ENCODE measurements at regions not wholly inside any gene's neighbourhood (a gene's known extent, or its start where the extent isn't known, plus 50 kb on each side); places are given as distances from the start of the nearest gene placed in this dataset.

- Histone ChIP-seq H3K4ac (replicated peaks; ENCODE audit: insufficient read length, low read depth, low read length) (no peak overlapping the region), H3K23me2 (ENCODE audit: low read depth, low read length) (no peaks in the 10 kb centered on the region), H4K20me1 (replicated peaks in 1 of 2; ENCODE audit: control insufficient read depth in 1 of 2, insufficient read depth in 2 of 2, low read length in 2 of 2) (no peaks in the 10 kb centered on the region), H2BK120ac (replicated peaks; ENCODE audit: low read depth, low read length) (no peak overlapping the region), H2BK12ac (ENCODE audit: low read depth, low read length) (no peak overlapping the region), H3K14ac (ENCODE audit: insufficient read length) (no peak overlapping the region), H3K4me2 (ENCODE audit: insufficient read depth in 1 of 2, low read depth in 2 of 2, low read length in 2 of 2) (no peak overlapping the region), H3K9ac (replicated peaks in 1 of 4; ENCODE audit: extremely low read depth in 1 of 4, low read depth in 3 of 4, low read length in 3 of 4) (no peak overlapping the region), H3K4me1 (replicated peaks in 1 of 4; ENCODE audit: control insufficient read depth in 3 of 4, insufficient read depth in 4 of 4, low read length in 3 of 4) (no peaks in the 10 kb centered on the region), H2BK5ac (ENCODE audit: low read depth, low read length) (no peak overlapping the region), H2BK20ac (ENCODE audit: low read length) (no peak overlapping the region), H3K79me1 (ENCODE audit: low read depth, low read length) (no peaks in the 10 kb centered on the region), H3K9me3 (ENCODE audit: insufficient read depth in 2 of 2, low read depth in 1 of 2, low read length in 1 of 2) (no peaks in the 10 kb centered on the region), H3K27me3 (replicated peaks in 1 of 4; ENCODE audit: control insufficient read depth in 3 of 4, extremely low read depth in 1 of 4, insufficient read depth in 3 of 4, low read length in 3 of 4) (no peaks in the 10 kb centered on the region), H4K8ac (ENCODE audit: extremely low read depth, insufficient read depth, low read length) (no peak overlapping the region), H3K18ac (ENCODE audit: extremely low read depth, low read length) (no peak overlapping the region), H3K27ac (ENCODE audit: low read depth, low read length) (no peak overlapping the region), H3K56ac (replicated peaks; ENCODE audit: insufficient read length, low read depth, low read length) (no peak overlapping the region), H4K5ac (ENCODE audit: insufficient read length, low read depth, low read length) (no peak overlapping the region), H2AK5ac (ENCODE audit: low read depth, low read length) (no peak overlapping the region), H3K79me2 (ENCODE audit: control insufficient read depth in 1 of 2, insufficient read depth in 2 of 2, low read length in 2 of 2) (no peaks in the 10 kb centered on the region), H3K36me3 (ENCODE audit: control insufficient read depth in 2 of 4, insufficient read depth in 4 of 4, low read length in 3 of 4) (no peaks in the 10 kb centered on the region), H2AFZ (ENCODE audit: low read length) (no peak overlapping the region), H3K23ac (ENCODE audit: insufficient read length) (no peak overlapping the region), H3K4me3 (ENCODE audit: extremely low read depth in 1 of 4, insufficient read depth in 2 of 4, low read depth in 3 of 4, low read length in 4 of 4) (no peak overlapping the region), H4K91ac (replicated peaks; ENCODE audit: insufficient read length, low read length) (no peak overlapping the region), H2BK15ac (ENCODE audit: low read length) (no peak overlapping the region)
- ChIA-PET CTCF (ENCODE audit: partially characterized antibody) (no interaction called here), POLR2A (ENCODE audit: partially characterized antibody) (no interaction called here)
- WGBS, 2 experiments (ENCODE audit: extremely low coverage in 1 of 2, insufficient coverage in 1 of 2, insufficient read length in 1 of 2, insufficient replicate concordance in 2 of 2, low coverage in 1 of 2, low lambda C conversion rate in 2 of 2, missing lambda C conversion rate in 1 of 2) = 91% methylated on average over 4 of the region's 4 CpGs; no CpG with 5 or more reads in 1 of the 2 experiments
- TF ChIP-seq CTBP2 (IDR thresholded peaks at IDR 0.05; ENCODE audit: borderline replicate concordance, insufficient read depth, insufficient read length, low read length) (no peak), GTF2F1 (IDR thresholded peaks at IDR 0.05; ENCODE audit: borderline replicate concordance, low read depth, low read length) (no peak), BACH1 (IDR thresholded peaks at IDR 0.05; ENCODE audit: low read length) (no peak), HDAC6 (IDR thresholded peaks at IDR 0.05; ENCODE audit: low read depth, low read length) (no peak), TEAD4 (IDR thresholded peaks at IDR 0.05; ENCODE audit: low read depth, low read length) (no peak), MAFK (IDR thresholded peaks at IDR 0.05; ENCODE audit: low read depth, low read length) (no peak), ASH2L (IDR thresholded peaks at IDR 0.05; ENCODE audit: low read length) (no peak), RFX5 (IDR thresholded peaks at IDR 0.05; ENCODE audit: borderline replicate concordance, low read depth, low read length) (no peak)
- no peak for FAIRE-seq
- DNase-seq (ENCODE audit: low read depth in 1 of 2, low spot score in 2 of 2) = no peak
Measured at GRCh38 chr1:56321150-56321490, 258.2 kb downstream of the PLPP3 start.
